IMR-90 (cell line): ENCODE measurements at regions not wholly inside any gene's neighbourhood (a gene's known extent, or its start where the extent isn't known, plus 50 kb on each side); places are given as distances from the start of the nearest gene placed in this dataset.

Experiments
- ATAC-seq: fragments of 200-7000 bp; cut with Tn5 transposase; 2 replicates; pipeline ENCODE4 v1.9.1; 2020; ENCODE audit warnings: low read depth, mild to moderate bottlenecking, moderate library complexity
- BruUV-seq: library from RNA; stranded (reverse); fragments of 400-500 nt; replicated peaks from 2 replicates; lab custom pipeline; 2021; lab: Mats Ljungman, UMichigan
- CTCF ChIA-PET: fragments of 300-600 bp; formaldehyde crosslinking; extraction: SDS; loops from one replicate; lab custom pipeline; 2021; ENCODE audit warnings: antibody characterized with exemption; lab: Yijun Ruan, JAX
- POLR2A ChIA-PET: fragments of 300-600 bp; sonication (Branson Sonifier 250); formaldehyde crosslinking; loops from one replicate; lab custom pipeline; 2022; ENCODE audit warnings: antibody characterized with exemption; ENCODE audit not compliant: unreplicated experiment; lab: Charles Lee
- DNase-seq: peaks from one replicate; pipeline ENCODE4 v3.0.0; 2013
- H2AFZ ChIP-seq: replicated peaks from 2 replicates; pipeline ENCODE3; 2013; ENCODE audit warnings: low read length, mild to moderate bottlenecking; ENCODE audit not compliant: poor library complexity
- H2AK5ac ChIP-seq: 2 replicates; pipeline ENCODE4 v1.6.1; 2013; ENCODE audit warnings: low read depth, low read length, inconsistent platforms
- H2AK9ac ChIP-seq: replicated peaks from 2 replicates; pipeline ENCODE3; 2013; ENCODE audit warnings: mild to moderate bottlenecking, low read depth, low read length, moderate library complexity; ENCODE audit not compliant: poor library complexity
- H2BK120ac ChIP-seq: 2 replicates; pipeline ENCODE4 v1.6.1; 2013; ENCODE audit warnings: low read depth, low read length, inconsistent platforms
- H2BK15ac ChIP-seq: 3 replicates; pipeline ENCODE4 v1.6.1; 2013; ENCODE audit warnings: low read depth, low read length, inconsistent platforms
- H2BK20ac ChIP-seq: 2 replicates; pipeline ENCODE4 v1.6.1; 2013; ENCODE audit warnings: low read depth, mild to moderate bottlenecking, inconsistent platforms, low read length, moderate library complexity
- H2BK5ac ChIP-seq: 2 replicates; pipeline ENCODE4 v1.6.1; 2013; ENCODE audit warnings: mild to moderate bottlenecking, low read depth, low read length, inconsistent platforms; ENCODE audit not compliant: poor library complexity, severe bottlenecking
- H3K14ac ChIP-seq: replicated peaks from 2 replicates; pipeline ENCODE4 v1.6.1; 2013; ENCODE audit warnings: low read depth, low read length, inconsistent platforms
- H3K18ac ChIP-seq: 2 replicates; pipeline ENCODE4 v1.6.1; 2013; ENCODE audit warnings: low read depth, low read length, control low read depth
- H3K23ac ChIP-seq: 2 replicates; pipeline ENCODE4 v1.6.1; 2013; ENCODE audit warnings: low read depth, low read length, inconsistent platforms
- H3K27ac ChIP-seq: 2 replicates; pipeline ENCODE4 v1.5.1; 2013; ENCODE audit warnings: mild to moderate bottlenecking, control low read depth, low read length; ENCODE audit not compliant: insufficient read depth
- H3K27me3 ChIP-seq: 2 replicates; pipeline ENCODE4 v1.6.1; 2013; ENCODE audit warnings: low read length; ENCODE audit not compliant: control insufficient read depth, insufficient read depth
- H3K36me3 ChIP-seq: 2 replicates; pipeline ENCODE4 v1.6.1; 2013; ENCODE audit warnings: low read length, mixed read lengths; ENCODE audit not compliant: control insufficient read depth, insufficient read depth
- H3K4ac ChIP-seq: 2 replicates; pipeline ENCODE4 v1.6.1; 2013; ENCODE audit warnings: low read depth, low read length, inconsistent platforms
- H3K4me1 ChIP-seq: 2 replicates; pipeline ENCODE4 v1.6.1; 2013; ENCODE audit warnings: low read length, mixed read lengths; ENCODE audit not compliant: control insufficient read depth, insufficient read depth
- H3K4me2 ChIP-seq: 2 replicates; pipeline ENCODE4 v1.6.1; 2013; ENCODE audit warnings: low read depth, mild to moderate bottlenecking, control low read depth, low read length, moderate library complexity
- H3K4me3 ChIP-seq: 2 replicates; pipeline ENCODE4 v1.5.1; 2013; ENCODE audit warnings: low read depth, mild to moderate bottlenecking, control low read depth, low read length, moderate library complexity; ENCODE audit not compliant: insufficient read depth
- H3K56ac ChIP-seq: 2 replicates; pipeline ENCODE4 v1.6.1; 2013; ENCODE audit warnings: low read length, inconsistent platforms; ENCODE audit not compliant: insufficient read depth; ENCODE audit errors: extremely low read depth
- H3K79me1 ChIP-seq, 2 experiments: 2 replicates each; pipeline ENCODE4 v1.6.1; 2013; ENCODE audit warnings: low read length in 2 of 2, inconsistent platforms in 1 of 2, low read depth in 1 of 2
- H3K9ac ChIP-seq: 2 replicates; pipeline ENCODE4 v1.6.1; 2013; ENCODE audit warnings: low read depth, low read length, control low read depth
- H3K9me1 ChIP-seq: 2 replicates; pipeline ENCODE4 v1.6.1; 2013; ENCODE audit warnings: low read length, inconsistent platforms; ENCODE audit not compliant: insufficient read depth
- H3K9me3 ChIP-seq: 2 replicates; pipeline ENCODE4 v1.6.1; 2013; ENCODE audit warnings: low read length; ENCODE audit not compliant: control insufficient read depth, insufficient read depth
- H4K20me1 ChIP-seq: 2 replicates; pipeline ENCODE4 v1.6.1; 2013; ENCODE audit warnings: low read length, inconsistent platforms; ENCODE audit not compliant: insufficient read depth
- H4K5ac ChIP-seq: 2 replicates; pipeline ENCODE4 v1.6.1; 2013; ENCODE audit warnings: mild to moderate bottlenecking, low read depth, low read length, control low read depth
- H4K8ac ChIP-seq, 2 experiments: 2 replicates each; pipeline ENCODE4 v1.6.1; 2013; ENCODE audit warnings: low read depth in 2 of 2, low read length in 2 of 2, control low read depth in 1 of 2, inconsistent platforms in 1 of 2
- H4K91ac ChIP-seq: 2 replicates; pipeline ENCODE4 v1.6.1; 2013; ENCODE audit warnings: low read depth, low read length, inconsistent platforms; ENCODE audit not compliant: insufficient read depth
- CTCF ChIP-seq: conservative IDR thresholded peaks from 2 replicates; pipeline ENCODE4 v1.5.1; 2012; ENCODE audit warnings: mild to moderate bottlenecking, low read depth, low read length, improper control_type of control experiment
- MAFK ChIP-seq: IDR thresholded peaks from 2 replicates; pipeline ENCODE4 v1.6.1; 2012; ENCODE audit warnings: low read depth, low read length, improper control_type of control experiment
- MAZ ChIP-seq: IDR thresholded peaks from 2 replicates; pipeline ENCODE4 v1.6.1; 2012; ENCODE audit warnings: low read depth, mild to moderate bottlenecking, low read length, improper control_type of control experiment, moderate library complexity, borderline replicate concordance
- NFE2L2 ChIP-seq: fragments of 150-350 bp; IDR thresholded peaks from 2 replicates; pipeline ENCODE4 v1.6.1; 2016; ENCODE audit warnings: low read depth, mild to moderate bottlenecking, low read length
- RCOR1 ChIP-seq: IDR thresholded peaks from 2 replicates; pipeline ENCODE4 v1.6.1; 2012; ENCODE audit warnings: mild to moderate bottlenecking, low read length, improper control_type of control experiment; ENCODE audit not compliant: insufficient replicate concordance
- SMC3 ChIP-seq: fragments of 150-350 bp; IDR thresholded peaks from 2 replicates; pipeline ENCODE4 v1.6.1; 2016; ENCODE audit warnings: low read depth, mild to moderate bottlenecking, antibody characterized with exemption, low read length, moderate library complexity
- USF2 ChIP-seq: fragments of 150-350 bp; IDR thresholded peaks from 2 replicates; pipeline ENCODE4 v1.6.1; 2017; ENCODE audit warnings: mild to moderate bottlenecking, antibody characterized with exemption, low read length, low read depth
- WGBS, 2 experiments: methylation state at CpG; one replicate each; pipeline versions ENCODE4 v1.1.5 to v1.1.7; 2013; ENCODE audit warnings: missing lambda C conversion rate in 2 of 2; ENCODE audit not compliant: insufficient read length in 1 of 2; ENCODE audit errors: extremely low coverage in 2 of 2; 5-methylcytosine and 5-hydroxymethylcytosine counted together
- dilution Hi-C: fragments of 300-500 bp; cut with HindIII; formaldehyde crosslinking; loops from one replicate; pipeline ENCODE4 v1.14.3; 2018; ENCODE audit warnings: low sequenced_read_pairs; ENCODE audit not compliant: unreplicated experiment
- in situ Hi-C: fragments of 300-500 bp; cut with MboI; formaldehyde crosslinking; loops from 3 replicates; pipeline ENCODE4 v1.14.3; 2019; ENCODE audit warnings: low sequenced_read_pairs, inconsistent platforms, mixed read lengths
- intact Hi-C: fragments of 100-400 bp; cut with micrococcal nuclease; formaldehyde crosslinking; loops from 2 replicates; pipeline ENCODE4 v1.10.0; 2022

- Histone ChIP-seq H4K5ac (no peak overlapping the region), H4K91ac (no peak overlapping the region), H3K14ac (no peak overlapping the region), H3K36me3 (no peaks in the 10 kb centered on the region), H3K56ac (no peak overlapping the region), H2BK5ac (no peak overlapping the region), H3K4me3 (no peak overlapping the region), H3K79me1 (no peaks in the 10 kb centered on the region), H3K4me1 (no peaks in the 10 kb centered on the region), H2AK9ac (no peak overlapping the region), H3K4me2 (no peak overlapping the region), H4K20me1 (no peaks in the 10 kb centered on the region), H3K18ac (no peak overlapping the region), H2AK5ac (no peak overlapping the region), H2BK120ac (no peak overlapping the region), H3K9ac (no peak overlapping the region), H4K8ac (no peak overlapping the region), H3K27ac (no peak overlapping the region), H2BK15ac (no peak overlapping the region), H3K9me1 (no peaks in the 10 kb centered on the region), H3K27me3 (peaks cover 8% of the 10 kb centered on the region; the same call in 1 of the 2 replicates), H2BK20ac (no peak overlapping the region), H3K9me3 (no peaks in the 10 kb centered on the region), H3K4ac (no peak overlapping the region), H2AFZ (no peak overlapping the region), H3K23ac (no peak overlapping the region)
- CTCF ChIA-PET, result interaction anchor here (0.5 to 1.4 kb wide), 3 partner anchors 9 to 191 kb away, joined by 3 to 4 read pairs (median 3); no protein-coding TSS in a partner anchor
- no TSS peak for BruUV-seq
- WGBS, 2 experiments, result no CpG with 5 or more reads among the region's 3 CpGs
- POLR2A ChIA-PET, result no interaction called here
- TF ChIP-seq MAFK (no peak), NFE2L2 (no peak), SMC3 (no peak), CTCF (no peak), MAZ (no peak), USF2 (no peak), RCOR1 (no peak)
- in situ Hi-C loops, result loop anchor here (10.0 kb wide), 1 partner anchor 249 kb away; no protein-coding TSS in a partner anchor
- intact Hi-C loops, result no loop called here
- no peak for ATAC-seq
- dilution Hi-C loops, result no loop called here
- DNase-seq, result no peak
These were observed 99.1 kb upstream of the KCNA3 start for GRCh38 chr1:110773813-110774212.
